Stomach (tissue), 8 donors: ENCODE measurements at regions not wholly inside any gene's neighbourhood (a gene's known extent, or its start where the extent isn't known, plus 50 kb on each side); places are given as distances from the start of the nearest gene placed in this dataset.

Experiments used
- DNase-seq, 2 donors: peaks; one replicate each; pipeline versions ENCODE4 v3.0.0 to v3.0.0-alpha.2; 2013 to 2019
- H3K27ac ChIP-seq, 5 donors: fragments of 200-600 bp in 4 of 5; sonication (generic) in 4 of 5; one replicate each; pipeline ENCODE4 v1.5.1; 2013 to 2019; ENCODE audit warnings: mild to moderate bottlenecking in 1 of 5, moderate library complexity in 1 of 5
- H3K27me3 ChIP-seq, 3 donors: fragments of 200-600 bp; sonication (generic); one replicate each; pipeline ENCODE4 v1.5.1; 2017 to 2019; ENCODE audit warnings: mixed run types in 1 of 3
- H3K36me3 ChIP-seq, 4 donors: fragments of 200-600 bp; sonication (generic); 1 replicate in 3 of 4; 2 replicates in 1 of 4; pipeline ENCODE4 v1.5.1; 2016 to 2019
- H3K4me1 ChIP-seq, 4 donors: fragments of 200-600 bp; sonication (generic); one replicate each; pipeline ENCODE4 v1.5.1; 2016 to 2019
- H3K4me3 ChIP-seq, 4 donors: fragments of 200-600 bp; sonication (generic) in 3 of 4; one replicate each; pipeline ENCODE4 v1.5.1; 2016 to 2019; ENCODE audit warnings: mild to moderate bottlenecking in 1 of 4
- H3K9me3 ChIP-seq, 4 donors: fragments of 200-600 bp; sonication (generic); one replicate each; pipeline ENCODE4 v1.5.1; 2016 to 2019
- EP300 ChIP-seq: sonication (generic); formaldehyde crosslinking; IDR thresholded peaks from one replicate; pipeline ENCODE4 v1.6.1; 2017; ENCODE audit warnings: antibody characterized with exemption
- POLR2A ChIP-seq, 4 donors: fragments of 450-650 bp; IDR thresholded peaks; one replicate each; pipeline ENCODE4 v1.6.1; 2016; ENCODE audit warnings: antibody characterized with exemption in 4 of 4, control low read depth in 2 of 4, mild to moderate bottlenecking in 1 of 4, moderate library complexity in 1 of 4
- POLR2AphosphoS5 ChIP-seq, 3 donors: sonication (generic); formaldehyde crosslinking; IDR thresholded peaks; one replicate each; pipeline ENCODE4 v1.6.1; 2016; ENCODE audit warnings: antibody characterized with exemption in 3 of 3
- WGBS, 5 donors: extraction: QIAGEN DNeasy Blood & Tissue Kit in 3 of 5; methylation state at CpG; one replicate each; pipeline versions ENCODE4 v1.1.5 to v1.1.7; 2013 to 2018; 5-methylcytosine and 5-hydroxymethylcytosine counted together
- intact Hi-C: fragments of 100-400 bp; cut with DNase I; formaldehyde crosslinking; loops from one replicate; pipeline ENCODE4 v1.15.1; 2023; ENCODE audit warnings: low total_unique reads
- TF ChIP-seq, protein P1 (sequence below), 7 experiments: fragments of 450-650 bp in 4 of 7; fragments of 200-600 bp in 3 of 7; sonication (generic) in 3 of 7; IDR thresholded peaks; one replicate each; pipeline ENCODE4 v1.5.1; 2016 to 2019; ENCODE audit warnings: antibody characterized with exemption in 7 of 7, control low read depth in 2 of 7, mild to moderate bottlenecking in 1 of 7
- donor health status: healthy with polysubstance abuse.
- donor health status: Bipolar disorder and iron deficiency.
- donor health status: healthy.

DNA sequence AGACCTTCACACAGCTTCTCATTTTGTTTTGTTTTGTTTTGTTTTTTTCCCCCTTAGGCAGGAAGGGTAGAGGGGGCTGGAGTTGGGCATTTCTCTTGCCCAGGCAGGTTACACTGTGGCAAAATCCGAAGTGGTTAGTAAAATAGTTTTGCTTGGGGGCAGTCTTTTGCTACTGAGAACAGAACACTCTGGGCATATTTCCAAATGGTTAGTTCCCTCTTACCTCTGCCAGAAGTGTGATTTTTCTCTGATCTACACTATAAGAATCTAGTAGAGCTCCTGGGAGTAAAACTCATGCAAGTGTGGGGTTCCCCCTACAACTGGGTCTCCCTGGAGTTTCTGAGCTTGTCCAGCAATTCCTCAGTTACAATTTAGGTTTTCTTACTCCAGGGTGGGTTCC lies 61.7 kb downstream of the NPS start:
- TF ChIP-seq EP300 = no peak
- intact Hi-C loops = no loop called here
- H3K27ac ChIP-seq = no peak overlapping the region
- no peak overlapping the region for H3K4me3 ChIP-seq
- no peak for DNase-seq
- H3K27me3 ChIP-seq = no peaks in the 10 kb centered on the region
- H3K9me3 ChIP-seq = no peaks in the 10 kb centered on the region
- WGBS, 5 donors = 58 to 84% (median 75%) methylated on average over 1 of the region's 1 CpG
- H3K4me1 ChIP-seq = no peaks in the 10 kb centered on the region
- H3K36me3 ChIP-seq = no peaks in the 10 kb centered on the region

DNA sequence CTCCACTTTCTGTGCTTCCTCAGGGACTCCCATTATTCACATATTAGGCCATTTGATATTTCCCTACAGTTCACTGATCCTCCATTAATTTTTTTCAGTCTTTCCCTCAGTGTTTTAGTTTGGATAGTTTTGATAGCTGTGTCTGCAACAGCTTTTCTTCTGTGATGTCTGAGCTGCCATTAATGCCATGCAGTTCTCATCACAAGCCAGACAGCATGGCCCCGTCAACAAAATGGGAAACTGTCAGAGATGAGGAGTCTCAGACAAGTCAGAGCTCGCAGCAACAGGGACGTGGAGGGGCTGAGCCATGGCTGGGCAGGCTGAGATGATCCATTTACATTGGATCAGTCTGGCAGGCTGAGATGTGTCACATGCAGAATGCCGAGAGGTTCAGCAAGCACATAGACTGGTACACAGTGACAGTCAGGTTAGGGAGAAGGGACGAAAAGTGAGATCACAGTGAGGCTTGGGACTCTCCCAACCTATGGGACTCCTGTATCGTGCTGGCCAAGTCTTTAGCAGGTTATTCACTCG lies 65.4 kb downstream of the NPS start:
- H3K36me3 ChIP-seq = no peaks in the 10 kb centered on the region
- WGBS, 5 donors = 58 to 67% (median 63%) methylated on average over 7 of the region's 7 CpGs
- intact Hi-C loops = no loop called here
- no peak overlapping the region for H3K4me3 ChIP-seq
- H3K9me3 ChIP-seq = no peaks in the 10 kb centered on the region
- TF ChIP-seq, protein P1, sequence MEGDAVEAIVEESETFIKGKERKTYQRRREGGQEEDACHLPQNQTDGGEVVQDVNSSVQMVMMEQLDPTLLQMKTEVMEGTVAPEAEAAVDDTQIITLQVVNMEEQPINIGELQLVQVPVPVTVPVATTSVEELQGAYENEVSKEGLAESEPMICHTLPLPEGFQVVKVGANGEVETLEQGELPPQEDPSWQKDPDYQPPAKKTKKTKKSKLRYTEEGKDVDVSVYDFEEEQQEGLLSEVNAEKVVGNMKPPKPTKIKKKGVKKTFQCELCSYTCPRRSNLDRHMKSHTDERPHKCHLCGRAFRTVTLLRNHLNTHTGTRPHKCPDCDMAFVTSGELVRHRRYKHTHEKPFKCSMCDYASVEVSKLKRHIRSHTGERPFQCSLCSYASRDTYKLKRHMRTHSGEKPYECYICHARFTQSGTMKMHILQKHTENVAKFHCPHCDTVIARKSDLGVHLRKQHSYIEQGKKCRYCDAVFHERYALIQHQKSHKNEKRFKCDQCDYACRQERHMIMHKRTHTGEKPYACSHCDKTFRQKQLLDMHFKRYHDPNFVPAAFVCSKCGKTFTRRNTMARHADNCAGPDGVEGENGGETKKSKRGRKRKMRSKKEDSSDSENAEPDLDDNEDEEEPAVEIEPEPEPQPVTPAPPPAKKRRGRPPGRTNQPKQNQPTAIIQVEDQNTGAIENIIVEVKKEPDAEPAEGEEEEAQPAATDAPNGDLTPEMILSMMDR (IDR thresholded peaks at IDR 0.05) = no peak
- TF ChIP-seq EP300 (no peak), POLR2A (IDR thresholded peaks at IDR 0.05) (no peak), POLR2AphosphoS5 (IDR thresholded peaks at IDR 0.05) (no peak)
- no peaks in the 10 kb centered on the region for H3K4me1 ChIP-seq
- H3K27ac ChIP-seq = no peak overlapping the region
- no peaks in the 10 kb centered on the region for H3K27me3 ChIP-seq
- no peak for DNase-seq

DNA sequence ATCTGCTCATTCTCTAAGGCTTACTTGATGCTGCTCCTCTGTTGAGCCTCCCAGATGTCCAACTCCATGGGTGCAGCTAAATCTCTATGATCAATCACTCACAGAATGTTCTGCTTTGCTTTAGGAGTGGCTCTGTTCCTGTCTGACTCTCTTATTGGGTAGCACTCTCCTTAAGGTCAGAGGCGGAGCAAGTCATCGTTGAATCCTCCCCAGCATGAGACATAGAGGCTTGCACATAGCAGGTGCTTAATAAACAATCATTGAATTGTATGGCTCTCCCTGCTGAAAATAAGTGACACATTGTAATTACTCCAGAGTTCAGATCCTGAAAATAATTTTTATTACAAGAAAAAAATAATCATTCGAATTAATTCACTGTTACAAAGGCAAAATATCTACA lies 69.7 kb downstream of the NPS start:
- intact Hi-C loops = no loop called here
- Histone ChIP-seq H3K36me3 (no peaks in the 10 kb centered on the region), H3K4me1 (no peaks in the 10 kb centered on the region), H3K9me3 (no peaks in the 10 kb centered on the region), H3K27ac (no peak overlapping the region), H3K27me3 (no peaks in the 10 kb centered on the region), H3K4me3 (no peak overlapping the region)
- no peak for DNase-seq
- WGBS, 5 donors = 70 to 88% (median 80%) methylated on average over 3 of the region's 3 CpGs
- TF ChIP-seq, protein P1 (IDR thresholded peaks at IDR 0.05) = no peak
- TF ChIP-seq POLR2AphosphoS5 (IDR thresholded peaks at IDR 0.05) = no peak
- no peak for TF ChIP-seq EP300
- TF ChIP-seq POLR2A (IDR thresholded peaks at IDR 0.05) = no peak

DNA sequence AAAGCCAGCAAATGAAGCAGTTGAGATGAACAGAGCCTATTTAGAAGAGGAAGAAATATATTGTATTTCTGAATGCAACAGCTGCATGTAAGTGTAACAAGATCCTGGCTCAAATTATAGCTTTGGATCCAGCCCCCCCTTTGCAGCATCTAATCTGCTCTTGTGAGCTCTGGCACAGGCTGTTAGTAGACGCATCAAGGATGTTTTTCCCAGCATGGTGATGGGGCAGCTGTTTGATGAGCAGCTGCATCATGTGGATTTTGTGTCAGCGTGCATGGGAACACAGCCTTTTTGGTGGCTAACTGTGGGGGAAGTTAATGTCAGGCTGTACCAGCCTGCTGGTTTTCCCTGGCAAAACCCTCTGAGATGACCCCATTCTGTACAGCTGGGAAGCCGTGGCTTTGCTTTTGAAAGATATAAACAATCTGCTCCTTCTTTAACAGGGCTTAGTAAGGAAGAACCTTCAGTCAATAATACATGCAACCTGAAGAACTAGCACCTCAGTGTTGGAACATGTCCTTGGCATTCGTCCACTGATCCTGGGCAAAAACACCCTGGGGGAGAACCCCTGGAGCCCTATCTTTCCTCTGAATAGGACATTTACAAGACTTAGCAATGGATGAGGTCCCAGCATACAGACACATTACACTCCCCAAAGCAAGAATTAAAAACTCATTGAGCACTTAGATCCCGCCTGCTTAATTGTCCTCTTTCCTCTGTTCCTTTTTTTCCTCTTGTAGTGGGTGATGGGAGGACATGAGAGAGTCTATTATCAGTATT lies 70.6 kb downstream of the NPS start:
- no peaks in the 10 kb centered on the region for H3K36me3 ChIP-seq
- intact Hi-C loops = no loop called here
- H3K4me1 ChIP-seq = no peaks in the 10 kb centered on the region
- no peak for TF ChIP-seq POLR2A (IDR thresholded peaks at IDR 0.05)
- H3K27me3 ChIP-seq = no peaks in the 10 kb centered on the region
- DNase-seq = peak in 1 of 2 donors; percentile 7
- H3K27ac ChIP-seq = no peak overlapping the region
- 57 to 70% (median 67%) methylated on average over 5 of the region's 5 CpGs for WGBS, 5 donors
- no peaks in the 10 kb centered on the region for H3K9me3 ChIP-seq
- no peak overlapping the region for H3K4me3 ChIP-seq

DNA sequence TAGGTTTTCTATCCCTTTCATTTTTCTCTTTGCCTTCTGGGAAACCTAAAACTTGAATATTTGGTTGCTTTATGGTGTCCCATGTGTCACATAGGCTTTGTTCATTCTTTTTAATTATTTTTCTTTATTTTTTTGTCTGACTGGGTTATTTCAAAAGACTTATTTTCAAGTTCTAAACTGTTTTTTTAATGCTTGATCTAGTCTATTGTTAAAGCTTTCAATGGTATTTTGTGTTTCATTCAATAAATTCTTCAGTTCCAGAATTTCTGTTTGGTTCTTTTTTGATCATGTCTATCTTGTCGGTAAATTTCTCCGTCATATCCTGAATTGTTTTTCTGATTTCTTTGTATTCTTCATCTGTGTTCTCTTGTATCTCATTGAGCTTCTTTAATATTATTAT lies 86.8 kb downstream of the NPS start:
- Histone ChIP-seq H3K4me1 (no peaks in the 10 kb centered on the region), H3K36me3 (no peaks in the 10 kb centered on the region), H3K4me3 (no peak overlapping the region), H3K27ac (no peak overlapping the region), H3K27me3 (no peaks in the 10 kb centered on the region), H3K9me3 (peaks cover 5 to 52% (median 38%) of the 10 kb centered on the region in 4 donors)
- DNase-seq = no peak
- WGBS, 5 donors = 93 to 100% (median 99%) methylated on average over 2 of the region's 2 CpGs
- TF ChIP-seq, protein P1 (IDR thresholded peaks at IDR 0.05) = no peak
- TF ChIP-seq EP300 (no peak), POLR2A (IDR thresholded peaks at IDR 0.05) (no peak), POLR2AphosphoS5 (IDR thresholded peaks at IDR 0.05) (no peak)
- intact Hi-C loops = no loop called here
